Endodermal cell (in vitro differentiated cells): ENCODE measurements at regions not wholly inside any gene's neighbourhood (a gene's known extent, or its start where the extent isn't known, plus 50 kb on each side); places are given as distances from the start of the nearest gene placed in this dataset.
A peak's percentile ranks its signal among the peaks of the same experiment; 100 is the strongest.

ENCODE experiments used
- DNase-seq: peaks from one replicate; pipeline ENCODE4 v3.0.0-alpha.2; 2017
- H3K27ac ChIP-seq: 2 replicates; pipeline ENCODE4 v1.5.1; 2013; ENCODE audit warnings: mild to moderate bottlenecking, low read depth, low read length, moderate library complexity
- H3K27me3 ChIP-seq: 2 replicates; pipeline ENCODE4 v1.6.1; 2013; ENCODE audit warnings: mild to moderate bottlenecking, low read length, moderate library complexity; ENCODE audit not compliant: insufficient read depth, control insufficient read depth, poor library complexity, severe bottlenecking
- H3K36me3 ChIP-seq: 2 replicates; pipeline ENCODE4 v1.7.0; 2013; ENCODE audit warnings: mild to moderate bottlenecking, low read length, moderate library complexity; ENCODE audit not compliant: control insufficient read depth, insufficient read depth
- H3K4me1 ChIP-seq: one replicate; pipeline ENCODE4 v1.7.0; 2013; ENCODE audit warnings: low read length; ENCODE audit not compliant: control insufficient read depth, insufficient read depth
- H3K4me3 ChIP-seq: 2 replicates; pipeline ENCODE4 v1.5.1; 2013; ENCODE audit warnings: mild to moderate bottlenecking, low read length, moderate library complexity
- H3K9ac ChIP-seq: 2 replicates; pipeline ENCODE4 v1.6.1; 2013; ENCODE audit warnings: mild to moderate bottlenecking, low read length, moderate library complexity; ENCODE audit not compliant: poor library complexity, severe bottlenecking; ENCODE audit errors: extremely low read depth
- H3K9me3 ChIP-seq: 2 replicates; pipeline ENCODE4 v1.6.1; 2013; ENCODE audit warnings: mild to moderate bottlenecking, low read length, moderate library complexity; ENCODE audit not compliant: control insufficient read depth
- H3K27ac Mint-ChIP-seq: 2 replicates; pipeline ENCODE4 v1.8.0; 2020; ENCODE audit warnings: mixed read lengths
- H3K27me3 Mint-ChIP-seq: 2 replicates; pipeline ENCODE4 v1.8.0; 2021; ENCODE audit warnings: mild to moderate bottlenecking, mixed read lengths; ENCODE audit not compliant: insufficient read depth
- H3K36me3 Mint-ChIP-seq: 2 replicates; pipeline ENCODE4 v1.8.0; 2020; ENCODE audit warnings: low read depth, mixed read lengths
- H3K4me1 Mint-ChIP-seq: 2 replicates; pipeline ENCODE4 v1.8.0; 2020; ENCODE audit warnings: mixed read lengths
- H3K4me3 Mint-ChIP-seq: 2 replicates; pipeline ENCODE4 v1.8.0; 2020; ENCODE audit warnings: mild to moderate bottlenecking, moderate library complexity, mixed read lengths
- H3K9me3 Mint-ChIP-seq: 2 replicates; pipeline ENCODE4 v1.8.0; 2020; ENCODE audit warnings: mild to moderate bottlenecking, mixed read lengths
- WGBS, 2 experiments: methylation state at CpG; one replicate each; pipeline versions ENCODE4 v1.1.5 to v1.1.7; 2013; ENCODE audit warnings: missing lambda C conversion rate in 2 of 2, mixed read lengths in 1 of 2; ENCODE audit not compliant: insufficient coverage in 1 of 2, insufficient read length in 1 of 2; 5-methylcytosine and 5-hydroxymethylcytosine counted together
- TF ChIP-seq, protein P1 (sequence below): fragments of 200-600 bp; sonication (generic); conservative IDR thresholded peaks from 2 replicates; pipeline ENCODE4 v1.5.0; 2021; ENCODE audit warnings: antibody characterized with exemption, mild to moderate bottlenecking

DNA sequence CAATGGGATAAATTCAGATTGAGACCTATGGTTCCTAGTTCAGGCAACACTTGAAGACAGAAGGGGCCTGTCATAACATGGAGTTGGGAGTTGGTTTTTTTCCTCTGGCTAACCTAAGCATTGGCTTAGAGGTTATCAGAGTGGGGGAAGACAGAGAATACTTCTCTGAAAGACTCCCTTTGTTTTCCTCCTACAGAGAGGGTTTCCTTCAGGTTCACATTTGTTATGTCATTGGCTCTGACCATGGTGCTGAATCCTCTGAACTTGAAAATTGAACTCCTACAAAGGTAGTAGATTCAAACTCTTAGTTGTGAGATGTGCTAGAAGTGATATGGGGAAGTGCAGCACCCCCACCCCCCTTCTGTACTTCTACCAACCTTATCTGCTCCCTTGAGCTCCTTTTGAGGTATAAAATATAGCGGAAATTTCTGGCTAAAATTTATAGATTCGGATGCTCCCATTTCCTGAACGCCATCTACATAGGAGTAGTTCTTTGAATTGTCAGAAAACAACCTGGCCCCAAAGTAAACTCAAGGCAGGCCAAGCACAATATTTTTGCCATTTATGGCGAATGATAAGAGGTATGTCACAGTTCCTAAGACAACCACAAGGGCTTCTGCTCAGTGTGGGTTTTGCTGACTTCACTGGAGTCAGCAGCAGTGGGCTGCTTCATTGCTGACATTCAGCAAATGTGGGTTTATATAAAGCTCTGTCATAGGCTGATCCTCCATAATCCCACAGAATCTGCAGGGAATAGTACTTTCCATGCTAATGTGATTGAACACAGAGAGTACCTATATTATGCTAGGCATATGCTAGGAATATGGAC lies 131.6 kb upstream of the KLF14 start:
- H3K27me3 ChIP-seq: no peaks in the 10 kb centered on the region
- Mint-ChIP-seq H3K27me3 (no peaks in the 10 kb centered on the region), H3K4me1 (no peaks in the 10 kb centered on the region), H3K4me3 (no peak overlapping the region), H3K27ac (no peak overlapping the region), H3K9me3 (peaks cover 19% of the 10 kb centered on the region), H3K36me3 (no peaks in the 10 kb centered on the region)
- H3K9me3 ChIP-seq: no peaks in the 10 kb centered on the region
- no peaks in the 10 kb centered on the region for H3K36me3 ChIP-seq
- H3K27ac ChIP-seq: no peak overlapping the region
- 85 to 87% methylated on average over 4 of the region's 4 CpGs for WGBS, 2 experiments
- no peak overlapping the region for H3K9ac ChIP-seq
- H3K4me1 ChIP-seq: no peaks in the 10 kb centered on the region
- TF ChIP-seq, protein P1, sequence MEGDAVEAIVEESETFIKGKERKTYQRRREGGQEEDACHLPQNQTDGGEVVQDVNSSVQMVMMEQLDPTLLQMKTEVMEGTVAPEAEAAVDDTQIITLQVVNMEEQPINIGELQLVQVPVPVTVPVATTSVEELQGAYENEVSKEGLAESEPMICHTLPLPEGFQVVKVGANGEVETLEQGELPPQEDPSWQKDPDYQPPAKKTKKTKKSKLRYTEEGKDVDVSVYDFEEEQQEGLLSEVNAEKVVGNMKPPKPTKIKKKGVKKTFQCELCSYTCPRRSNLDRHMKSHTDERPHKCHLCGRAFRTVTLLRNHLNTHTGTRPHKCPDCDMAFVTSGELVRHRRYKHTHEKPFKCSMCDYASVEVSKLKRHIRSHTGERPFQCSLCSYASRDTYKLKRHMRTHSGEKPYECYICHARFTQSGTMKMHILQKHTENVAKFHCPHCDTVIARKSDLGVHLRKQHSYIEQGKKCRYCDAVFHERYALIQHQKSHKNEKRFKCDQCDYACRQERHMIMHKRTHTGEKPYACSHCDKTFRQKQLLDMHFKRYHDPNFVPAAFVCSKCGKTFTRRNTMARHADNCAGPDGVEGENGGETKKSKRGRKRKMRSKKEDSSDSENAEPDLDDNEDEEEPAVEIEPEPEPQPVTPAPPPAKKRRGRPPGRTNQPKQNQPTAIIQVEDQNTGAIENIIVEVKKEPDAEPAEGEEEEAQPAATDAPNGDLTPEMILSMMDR: peak; percentile 29
- peak; percentile 77 for DNase-seq
- no peak overlapping the region for H3K4me3 ChIP-seq

DNA sequence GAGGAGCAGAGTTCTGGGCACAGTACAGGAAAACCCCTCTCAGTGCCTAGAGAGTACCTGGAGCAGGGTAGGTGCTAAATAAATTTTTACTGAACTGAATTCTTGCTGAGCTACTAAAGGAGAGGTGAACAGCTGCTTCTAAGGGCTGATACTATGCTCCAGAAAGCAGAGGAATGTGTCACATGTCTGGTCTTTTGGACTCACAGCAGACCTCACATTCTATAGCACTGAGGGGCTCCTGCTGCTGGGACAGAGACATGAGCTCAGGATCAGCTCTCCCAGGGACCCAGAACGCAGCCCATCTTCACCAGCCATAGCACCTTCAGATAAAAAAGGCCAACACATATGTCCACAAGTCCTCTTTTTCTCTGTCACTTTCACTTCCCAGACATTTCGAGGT lies 133.0 kb upstream of the KLF14 start:
- Histone ChIP-seq H3K27me3 (no peaks in the 10 kb centered on the region), H3K4me1 (no peaks in the 10 kb centered on the region), H3K4me3 (no peak overlapping the region), H3K9me3 (no peaks in the 10 kb centered on the region), H3K9ac (no peak overlapping the region), H3K27ac (no peak overlapping the region), H3K36me3 (no peaks in the 10 kb centered on the region)
- WGBS, 2 experiments: 88% methylated on average over 2 of the region's 2 CpGs; no CpG with 5 or more reads in 1 of the 2 experiments
- H3K27ac Mint-ChIP-seq: no peak overlapping the region
- H3K9me3 Mint-ChIP-seq: peaks cover 5% of the 10 kb centered on the region
- H3K27me3 Mint-ChIP-seq: no peaks in the 10 kb centered on the region
- H3K4me1 Mint-ChIP-seq: no peaks in the 10 kb centered on the region
- H3K36me3 Mint-ChIP-seq: no peaks in the 10 kb centered on the region
- DNase-seq: no peak
- no peak overlapping the region for H3K4me3 Mint-ChIP-seq
- TF ChIP-seq, protein P1: no peak

DNA sequence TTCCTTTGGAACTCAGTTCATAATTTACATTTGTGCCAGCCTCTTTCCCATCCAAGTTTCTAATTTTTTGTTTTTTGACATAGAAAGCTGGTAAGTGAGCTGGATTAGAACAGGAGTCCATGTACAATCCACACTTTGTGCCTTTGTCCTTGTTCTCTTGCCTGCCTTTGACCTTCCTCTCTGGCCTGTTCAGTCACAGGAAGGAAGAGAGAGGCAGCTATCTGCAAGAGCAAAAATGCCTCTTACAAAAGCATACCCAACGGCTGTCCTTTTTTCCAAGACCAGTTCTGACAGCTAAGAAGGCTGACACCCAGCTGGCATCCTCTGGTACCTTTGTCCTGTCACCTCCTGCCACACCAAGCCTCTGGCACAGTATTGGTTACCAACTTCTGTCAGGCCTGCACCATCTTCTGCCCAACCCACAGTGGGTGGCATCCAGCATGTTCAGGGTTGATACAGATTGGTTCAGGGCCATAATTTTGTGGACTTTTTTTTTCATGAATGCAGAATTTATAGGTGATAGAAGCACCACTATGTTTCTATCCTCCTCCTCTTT lies 133.7 kb upstream of the KLF14 start:
- Mint-ChIP-seq H3K36me3 (no peaks in the 10 kb centered on the region), H3K4me1 (no peaks in the 10 kb centered on the region), H3K4me3 (no peak overlapping the region), H3K27ac (no peak overlapping the region), H3K27me3 (no peaks in the 10 kb centered on the region), H3K9me3 (peaks cover 4% of the 10 kb centered on the region)
- Histone ChIP-seq H3K9ac (no peak overlapping the region), H3K9me3 (no peaks in the 10 kb centered on the region), H3K4me1 (no peaks in the 10 kb centered on the region), H3K27ac (no peak overlapping the region), H3K27me3 (no peaks in the 10 kb centered on the region), H3K4me3 (no peak overlapping the region), H3K36me3 (no peaks in the 10 kb centered on the region)
- TF ChIP-seq, protein P1: no peak
- 78 to 100% methylated on average over 1 of the region's 1 CpG for whole genome bisulfite sequencing, 2 experiments
- no peak for DNase-seq
